ENCODE measurements at regions not wholly inside any gene's neighbourhood (a gene's known extent, or its start where the extent isn't known, plus 50 kb on each side); places are given as distances from the start of the nearest gene placed in this dataset.

DNA sequence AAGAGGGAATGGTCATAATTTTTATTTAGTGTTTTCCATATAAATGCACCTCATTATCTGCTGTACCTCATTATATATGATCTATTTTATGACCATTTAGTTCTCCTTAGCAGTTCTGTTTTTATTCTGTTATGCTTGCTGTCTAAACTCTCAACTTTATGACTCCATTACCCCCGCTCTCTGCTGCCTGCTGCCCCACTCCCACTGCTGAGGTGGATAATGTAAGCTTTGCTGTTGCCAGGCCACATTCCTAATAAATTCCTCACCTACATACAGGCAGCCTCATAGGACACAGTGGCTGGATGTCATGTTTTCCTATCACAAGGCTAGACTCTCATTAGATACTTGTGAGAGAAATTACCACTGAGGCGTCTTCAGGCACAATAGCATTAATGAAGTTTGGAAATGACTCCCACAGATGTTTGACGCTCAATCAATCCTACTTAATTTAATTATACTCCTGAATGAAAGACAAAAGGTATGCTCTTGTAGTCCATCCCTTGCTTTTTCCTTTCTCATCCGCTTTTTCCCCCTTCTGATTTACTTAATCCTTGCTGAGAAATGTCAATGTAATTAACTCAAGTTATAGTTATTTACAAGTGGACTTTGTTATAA is 497.5 kb upstream of the IGFBP7 start:
- H3K4me3 Mint-ChIP-seq (ENCODE audit: low read depth, unreplicated experiment): no peak overlapping the region
- peaks cover 9% of the 10 kb centered on the region for H3K9me3 Mint-ChIP-seq (ENCODE audit: low read depth, unreplicated experiment)
- H3K27ac Mint-ChIP-seq (ENCODE audit: unreplicated experiment): no peak overlapping the region
- BruUV-seq (replicated peaks): no TSS peak
- no peaks in the 10 kb centered on the region for H3K36me3 Mint-ChIP-seq (ENCODE audit: insufficient read depth, unreplicated experiment)
- intact Hi-C loops (cut with micrococcal nuclease; ENCODE audit: unreplicated experiment): no loop called here
- no peaks in the 10 kb centered on the region for H3K27me3 Mint-ChIP-seq (ENCODE audit: unreplicated experiment)
- no peak for DNase-seq
- TF ChIP-seq, protein P1, sequence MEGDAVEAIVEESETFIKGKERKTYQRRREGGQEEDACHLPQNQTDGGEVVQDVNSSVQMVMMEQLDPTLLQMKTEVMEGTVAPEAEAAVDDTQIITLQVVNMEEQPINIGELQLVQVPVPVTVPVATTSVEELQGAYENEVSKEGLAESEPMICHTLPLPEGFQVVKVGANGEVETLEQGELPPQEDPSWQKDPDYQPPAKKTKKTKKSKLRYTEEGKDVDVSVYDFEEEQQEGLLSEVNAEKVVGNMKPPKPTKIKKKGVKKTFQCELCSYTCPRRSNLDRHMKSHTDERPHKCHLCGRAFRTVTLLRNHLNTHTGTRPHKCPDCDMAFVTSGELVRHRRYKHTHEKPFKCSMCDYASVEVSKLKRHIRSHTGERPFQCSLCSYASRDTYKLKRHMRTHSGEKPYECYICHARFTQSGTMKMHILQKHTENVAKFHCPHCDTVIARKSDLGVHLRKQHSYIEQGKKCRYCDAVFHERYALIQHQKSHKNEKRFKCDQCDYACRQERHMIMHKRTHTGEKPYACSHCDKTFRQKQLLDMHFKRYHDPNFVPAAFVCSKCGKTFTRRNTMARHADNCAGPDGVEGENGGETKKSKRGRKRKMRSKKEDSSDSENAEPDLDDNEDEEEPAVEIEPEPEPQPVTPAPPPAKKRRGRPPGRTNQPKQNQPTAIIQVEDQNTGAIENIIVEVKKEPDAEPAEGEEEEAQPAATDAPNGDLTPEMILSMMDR (IDR thresholded peaks at IDR 0.05; ENCODE audit: unreplicated experiment): no peak
- CTCF ChIA-PET: no interaction called here
- no peaks in the 10 kb centered on the region for H3K4me1 Mint-ChIP-seq (ENCODE audit: low read depth, unreplicated experiment)

DNA sequence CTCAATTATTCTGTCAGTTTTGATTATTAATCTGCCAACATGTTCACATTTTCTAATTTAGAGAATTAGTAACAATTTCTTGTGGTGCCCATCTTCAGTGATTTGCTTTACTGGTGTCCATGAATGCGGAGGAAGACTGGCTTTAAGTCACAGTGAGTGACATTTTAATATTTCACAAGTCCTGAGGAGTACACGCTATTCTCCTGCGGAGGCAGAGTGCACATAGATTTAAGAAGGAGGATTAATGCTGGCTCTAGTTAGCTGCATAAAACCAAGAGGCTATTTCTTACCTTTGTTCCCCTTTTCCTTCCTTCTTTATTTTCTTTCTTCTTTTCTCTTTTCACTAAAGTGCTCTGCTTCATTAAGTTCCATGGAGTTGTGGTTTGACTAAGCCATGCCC is 495.2 kb upstream of the IGFBP7 start:
- Mint-ChIP-seq H3K27me3 (ENCODE audit: unreplicated experiment) (no peaks in the 10 kb centered on the region), H3K36me3 (ENCODE audit: insufficient read depth, unreplicated experiment) (no peaks in the 10 kb centered on the region), H3K4me1 (ENCODE audit: low read depth, unreplicated experiment) (no peaks in the 10 kb centered on the region), H3K4me3 (ENCODE audit: low read depth, unreplicated experiment) (no peak overlapping the region), H3K9me3 (ENCODE audit: low read depth, unreplicated experiment) (peaks cover 6% of the 10 kb centered on the region), H3K27ac (ENCODE audit: unreplicated experiment) (no peak overlapping the region)
- CTCF ChIA-PET: no interaction called here
- TF ChIP-seq, protein P1 (IDR thresholded peaks at IDR 0.05; ENCODE audit: unreplicated experiment): no peak
- DNase-seq: no peak
- intact Hi-C loops (cut with micrococcal nuclease; ENCODE audit: unreplicated experiment): no loop called here
- BruUV-seq (replicated peaks): no TSS peak

DNA sequence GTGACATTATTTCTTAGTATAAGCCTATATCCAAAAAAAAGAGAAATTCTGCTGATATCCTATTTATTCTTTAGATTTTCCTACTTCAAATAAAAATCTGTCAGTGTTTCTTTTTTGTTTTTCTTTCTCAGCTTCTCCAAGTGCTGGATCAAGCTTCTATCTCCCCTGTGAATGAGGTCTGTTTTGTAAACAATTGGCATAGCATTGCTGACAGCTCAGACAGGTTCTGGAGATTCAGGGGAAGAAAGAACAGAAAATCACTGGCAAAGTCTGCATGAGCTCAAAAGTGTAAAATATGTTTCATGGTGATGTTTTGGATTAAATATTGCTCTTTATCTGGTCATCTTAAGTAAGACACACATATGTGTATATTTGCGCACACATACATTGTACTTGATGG is 492.0 kb upstream of the IGFBP7 start:
- Mint-ChIP-seq H3K9me3 (ENCODE audit: low read depth, unreplicated experiment) (peaks cover 9% of the 10 kb centered on the region), H3K36me3 (ENCODE audit: insufficient read depth, unreplicated experiment) (no peaks in the 10 kb centered on the region), H3K27ac (ENCODE audit: unreplicated experiment) (no peak overlapping the region), H3K4me3 (ENCODE audit: low read depth, unreplicated experiment) (no peak overlapping the region), H3K4me1 (ENCODE audit: low read depth, unreplicated experiment) (no peaks in the 10 kb centered on the region), H3K27me3 (ENCODE audit: unreplicated experiment) (no peaks in the 10 kb centered on the region)
- DNase-seq: no peak
- TF ChIP-seq, protein P1 (IDR thresholded peaks at IDR 0.05; ENCODE audit: unreplicated experiment): no peak
- intact Hi-C loops (cut with micrococcal nuclease; ENCODE audit: unreplicated experiment): no loop called here
- CTCF ChIA-PET: no interaction called here
- no TSS peak for BruUV-seq (replicated peaks)

DNA sequence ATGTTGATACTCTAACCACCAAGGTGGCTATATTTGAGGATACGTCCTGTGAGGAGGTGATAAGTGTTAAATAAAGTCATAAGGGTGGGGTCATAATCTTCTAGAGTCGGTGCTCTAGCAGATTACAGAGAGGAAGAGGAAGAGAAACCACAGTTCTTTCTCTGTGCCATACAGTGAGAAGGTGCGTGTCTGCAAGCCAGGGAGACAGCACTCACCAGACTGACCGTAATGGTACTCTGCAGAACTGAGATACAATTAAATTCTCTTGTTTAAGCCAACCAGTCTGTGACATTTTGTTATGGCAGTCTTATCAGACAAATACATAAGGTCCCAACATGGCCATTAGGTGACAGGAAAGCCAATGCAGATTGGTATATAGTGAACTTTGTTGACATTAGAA is 480.9 kb upstream of the IGFBP7 start:
- no TSS peak for BruUV-seq (replicated peaks)
- Mint-ChIP-seq H3K4me3 (ENCODE audit: low read depth, unreplicated experiment) (no peak overlapping the region), H3K27me3 (ENCODE audit: unreplicated experiment) (no peaks in the 10 kb centered on the region), H3K9me3 (ENCODE audit: low read depth, unreplicated experiment) (peaks cover 9% of the 10 kb centered on the region), H3K36me3 (ENCODE audit: insufficient read depth, unreplicated experiment) (no peaks in the 10 kb centered on the region), H3K27ac (ENCODE audit: unreplicated experiment) (no peak overlapping the region), H3K4me1 (ENCODE audit: low read depth, unreplicated experiment) (no peaks in the 10 kb centered on the region)
- intact Hi-C loops (cut with micrococcal nuclease; ENCODE audit: unreplicated experiment): no loop called here
- CTCF ChIA-PET: no interaction called here
- DNase-seq: no peak
- TF ChIP-seq, protein P1 (IDR thresholded peaks at IDR 0.05; ENCODE audit: unreplicated experiment): no peak

All from Calu3 (cell line).